Occipital lobe (tissue), 1 donor: ENCODE measurements at regions not wholly inside any gene's neighbourhood (a gene's known extent, or its start where the extent isn't known, plus 50 kb on each side); places are given as distances from the start of the nearest gene placed in this dataset.
"Not testable (repeated sequence)": the region's sequence is repeated elsewhere in the genome, so short reads cannot be mapped to it uniquely, and the experiment has no call there.

Source experiments
- DNase-seq: peaks from one replicate; lab custom pipeline; 2025; lab: John Stamatoyannopoulos, UW

GRCh38 chr2:195003881-195004471 is 653.0 kb upstream of the SLC39A10 start:
- DNase-seq, result no peak

- no peak for DNase-seq
These were observed 655.1 kb upstream of the SLC39A10 start for GRCh38 chr2:195001924-195002323.

GRCh38 chr2:194999771-195000170 is 657.3 kb upstream of the SLC39A10 start:
- no peak for DNase-seq

- DNase-seq, result no peak
These were observed 664.4 kb upstream of the SLC39A10 start for GRCh38 chr2:194992648-194993047.

- no peak for DNase-seq
These were observed 671.8 kb upstream of the SLC39A10 start for GRCh38 chr2:194985258-194985657.

- DNase-seq, result no peak
These were observed 694.8 kb upstream of the SLC39A10 start for GRCh38 chr2:194962254-194962653.

- no peak for DNase-seq
These were observed 702.8 kb upstream of the SLC39A10 start for GRCh38 chr2:194954218-194954617.

- no peak for DNase-seq
These were observed 710.2 kb upstream of the SLC39A10 start for GRCh38 chr2:194946826-194947225.

GRCh38 chr2:194938066-194938465 is 719.0 kb upstream of the SLC39A10 start:
- DNase-seq, result no peak

GRCh38 chr2:194927489-194927888 is 729.5 kb upstream of the SLC39A10 start:
- no peak for DNase-seq

- DNase-seq, result no peak
These were observed 730.2 kb upstream of the SLC39A10 start for GRCh38 chr2:194926873-194927272.

- DNase-seq, result no peak
These were observed 731.3 kb upstream of the SLC39A10 start for GRCh38 chr2:194925742-194926141.

- no peak for DNase-seq
These were observed 739.5 kb upstream of the SLC39A10 start for GRCh38 chr2:194917519-194917918.

GRCh38 chr2:194915485-194915884 is 741.5 kb upstream of the SLC39A10 start:
- no peak for DNase-seq

- DNase-seq, result no peak
These were observed 749.5 kb upstream of the SLC39A10 start for GRCh38 chr2:194907569-194907968.

GRCh38 chr2:194896871-194897270 is 760.2 kb upstream of the SLC39A10 start:
- DNase-seq, result no peak

- DNase-seq, result no peak
These were observed 773.3 kb upstream of the SLC39A10 start for GRCh38 chr2:194883711-194884110.

- no peak for DNase-seq
These were observed 786.0 kb upstream of the SLC39A10 start for GRCh38 chr2:194870974-194871535.

- no peak for DNase-seq
These were observed 789.7 kb upstream of the SLC39A10 start for GRCh38 chr2:194867328-194867727.

- no peak for DNase-seq
These were observed 802.1 kb upstream of the SLC39A10 start for GRCh38 chr2:194854941-194855340.

GRCh38 chr2:194842871-194843270 is 814.2 kb upstream of the SLC39A10 start:
- no peak for DNase-seq

GRCh38 chr2:194834371-194834770 is 822.7 kb upstream of the SLC39A10 start:
- not testable (repeated sequence) for DNase-seq

- no peak for DNase-seq
These were observed 830.8 kb upstream of the SLC39A10 start for GRCh38 chr2:194826241-194826640.

- no peak for DNase-seq
These were observed 832.6 kb upstream of the SLC39A10 start for GRCh38 chr2:194824450-194824849.
